Hematopoietic multipotent progenitor cell treated with erythropoietin and hydrocortisone succinate and interleukin-3 and kit ligand, for 4 days (in vitro differentiated cells): ENCODE measurements at regions not wholly inside any gene's neighbourhood (a gene's known extent, or its start where the extent isn't known, plus 50 kb on each side); places are given as distances from the start of the nearest gene placed in this dataset.
A peak's percentile ranks its signal among the peaks of the same experiment; 100 is the strongest.

ENCODE experiments used
- DNase-seq: peaks from one replicate; pipeline ENCODE4 v3.0.0-alpha.2; 2015

DNA sequence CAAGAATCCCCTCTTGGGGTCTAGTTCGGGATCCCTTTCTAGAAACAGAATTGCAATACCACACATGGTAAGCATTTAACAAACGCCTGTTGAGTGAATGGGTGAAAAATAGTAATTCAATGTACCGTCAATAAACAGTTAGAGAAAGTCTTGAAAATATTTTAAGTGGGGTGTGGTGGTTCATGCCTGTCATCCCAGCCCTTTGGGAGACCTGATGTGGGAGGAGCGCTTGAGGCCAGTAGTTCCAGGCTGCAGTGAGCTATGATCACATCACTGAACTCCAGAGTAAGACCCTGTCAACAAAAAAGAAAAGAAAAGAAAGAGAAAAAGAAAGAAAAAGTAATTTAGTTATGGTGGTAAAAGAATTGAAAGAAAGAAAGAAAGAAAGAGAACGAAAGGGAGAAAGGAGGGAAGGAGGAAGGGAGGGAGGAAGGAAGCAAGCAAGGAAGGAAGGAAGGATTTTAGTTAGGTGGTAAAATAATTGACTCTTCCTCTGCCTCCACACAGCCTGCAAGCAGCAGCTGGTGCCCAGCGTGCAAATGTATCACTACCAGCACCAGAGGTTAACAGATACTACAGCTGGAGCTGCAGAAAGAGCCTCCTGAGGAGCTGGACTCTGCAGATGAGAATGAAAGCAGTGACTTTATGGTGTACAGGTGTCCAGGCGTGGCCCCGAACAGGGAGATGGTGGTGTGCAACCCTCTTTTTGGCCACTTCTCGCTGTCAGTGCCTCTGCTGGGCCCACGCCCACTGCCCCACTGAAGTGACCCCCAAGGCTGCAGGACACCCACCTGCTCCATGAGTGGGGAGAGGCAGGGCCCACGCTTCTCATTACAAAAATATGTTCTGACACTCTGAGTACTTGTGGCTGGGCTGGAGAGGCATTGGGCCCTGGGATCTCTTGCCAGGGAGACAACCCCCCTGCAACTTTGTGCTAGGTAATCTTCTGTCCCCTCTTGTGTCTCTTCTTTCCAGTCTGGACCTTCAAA is 135.4 kb downstream of the BAMBI start:
- DNase-seq, result no peak

DNA sequence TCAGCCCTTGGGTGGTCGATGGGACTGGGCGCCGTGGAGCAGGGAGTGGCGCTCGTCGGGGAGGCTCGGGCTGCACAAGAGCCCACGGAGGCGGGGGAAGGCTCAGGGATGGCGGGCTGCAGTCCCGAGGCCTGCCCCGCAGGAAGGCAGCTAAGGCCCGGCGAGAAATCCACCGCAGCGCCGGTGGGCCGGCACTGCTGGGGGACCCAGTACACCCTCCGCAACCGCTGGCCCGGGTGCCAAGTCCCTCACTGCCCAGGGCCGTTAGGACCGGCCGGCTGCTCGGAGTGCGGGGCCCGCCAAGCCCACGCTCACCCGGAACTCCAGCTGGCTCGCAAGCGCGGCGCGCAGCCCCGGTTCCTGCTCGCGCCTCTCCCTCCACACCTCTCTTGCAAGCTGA is 138.4 kb downstream of the BAMBI start:
- DNase-seq, result no peak

DNA sequence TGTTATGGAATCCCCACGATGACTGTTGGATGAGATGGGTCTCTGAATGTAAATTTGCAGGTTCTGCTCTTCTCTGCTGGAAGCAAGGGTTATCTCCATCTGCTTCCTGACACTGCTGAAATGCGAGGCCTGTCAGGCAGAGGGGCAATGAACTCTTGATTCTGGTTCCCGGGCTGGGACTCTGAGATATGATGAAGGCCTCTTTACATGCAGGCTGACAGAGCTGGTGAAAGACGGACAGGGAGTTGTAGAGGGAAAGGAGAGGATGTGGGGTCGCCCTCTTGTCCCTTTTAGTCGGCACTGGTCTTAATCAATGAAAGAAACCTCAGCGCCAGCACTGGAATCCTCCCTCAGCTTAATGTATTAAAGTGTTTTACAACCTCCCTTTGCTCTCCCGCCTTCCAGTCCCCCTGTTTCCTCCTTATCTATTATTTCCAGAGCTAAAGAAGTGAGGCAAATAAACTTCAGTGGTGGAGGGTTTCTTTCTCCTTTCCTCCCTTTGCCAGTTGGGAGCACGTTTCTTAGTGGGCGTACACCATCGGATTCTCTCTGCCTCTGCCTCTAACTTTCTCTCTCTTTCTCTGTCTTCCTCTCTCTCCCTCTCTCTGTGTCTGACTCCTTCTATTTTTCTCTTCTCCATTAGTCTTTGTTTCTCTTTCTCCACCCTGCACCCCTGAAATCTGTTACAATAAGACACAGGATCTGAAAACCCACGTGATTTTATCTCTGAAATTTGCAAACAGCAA is 145.6 kb downstream of the BAMBI start:
- DNase-seq, result peak; percentile 42

DNA sequence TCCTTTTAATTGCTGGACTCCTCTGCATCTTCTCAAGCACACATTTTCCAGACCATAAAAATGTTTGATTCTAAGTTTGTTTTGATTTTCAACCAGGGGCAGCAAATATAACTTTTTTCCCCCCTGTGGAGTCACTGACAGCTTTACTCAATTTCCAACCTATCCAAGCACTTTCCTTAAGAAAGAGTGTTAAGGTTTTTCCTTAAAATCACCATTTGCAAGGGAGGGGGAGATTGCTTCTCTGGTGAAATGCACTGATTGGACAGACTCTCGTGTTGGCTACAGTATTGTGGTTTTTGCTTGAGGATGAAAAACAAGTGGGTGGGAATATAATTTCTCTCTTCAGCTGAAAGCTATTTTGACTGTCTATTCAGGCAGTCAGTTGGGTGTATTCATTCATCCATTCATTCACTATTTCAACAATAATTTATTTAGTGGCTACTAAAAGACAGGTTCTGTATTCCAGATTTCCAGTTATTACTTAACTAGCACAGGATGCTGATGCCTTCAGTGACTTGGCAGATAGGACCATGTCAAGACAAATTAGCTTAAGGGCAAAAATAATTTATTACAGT is 146.3 kb downstream of the BAMBI start:
- DNase-seq, result no peak

DNA sequence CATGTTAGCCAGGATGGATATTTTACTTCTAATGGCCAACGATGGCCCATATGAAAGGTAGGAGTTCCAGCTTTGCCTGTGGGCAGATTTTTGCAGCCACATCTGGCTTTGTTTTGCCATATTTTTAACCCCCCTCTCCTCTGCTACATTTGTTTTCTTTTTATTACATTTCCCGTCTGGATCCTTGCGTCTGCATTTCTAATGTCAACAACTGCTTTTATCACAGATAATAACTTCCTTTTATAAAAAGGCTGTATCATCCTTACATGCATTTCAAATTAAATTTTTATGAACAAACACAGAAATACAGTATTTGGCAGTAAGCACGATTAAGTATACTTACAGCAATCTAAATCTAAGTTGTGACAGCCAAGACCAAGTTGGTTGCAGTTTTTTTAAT is 156.0 kb downstream of the BAMBI start:
- no peak for DNase-seq

DNA sequence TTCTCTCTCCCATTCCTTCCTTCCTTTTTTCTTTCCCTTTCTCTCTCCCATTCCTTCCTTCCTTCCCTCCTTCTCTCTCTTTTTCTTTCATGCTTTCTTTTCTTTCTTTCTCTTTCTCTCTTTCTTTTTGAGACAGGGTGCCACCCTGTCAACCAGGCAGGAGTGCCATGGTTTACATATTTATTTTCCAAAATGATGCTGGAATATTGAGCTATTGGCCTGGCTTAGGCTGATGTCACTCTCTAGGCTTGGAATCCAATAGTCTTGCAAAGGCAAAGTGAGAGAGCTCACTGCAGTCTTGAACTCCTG is 159.1 kb downstream of the BAMBI start:
- DNase-seq, result no peak

DNA sequence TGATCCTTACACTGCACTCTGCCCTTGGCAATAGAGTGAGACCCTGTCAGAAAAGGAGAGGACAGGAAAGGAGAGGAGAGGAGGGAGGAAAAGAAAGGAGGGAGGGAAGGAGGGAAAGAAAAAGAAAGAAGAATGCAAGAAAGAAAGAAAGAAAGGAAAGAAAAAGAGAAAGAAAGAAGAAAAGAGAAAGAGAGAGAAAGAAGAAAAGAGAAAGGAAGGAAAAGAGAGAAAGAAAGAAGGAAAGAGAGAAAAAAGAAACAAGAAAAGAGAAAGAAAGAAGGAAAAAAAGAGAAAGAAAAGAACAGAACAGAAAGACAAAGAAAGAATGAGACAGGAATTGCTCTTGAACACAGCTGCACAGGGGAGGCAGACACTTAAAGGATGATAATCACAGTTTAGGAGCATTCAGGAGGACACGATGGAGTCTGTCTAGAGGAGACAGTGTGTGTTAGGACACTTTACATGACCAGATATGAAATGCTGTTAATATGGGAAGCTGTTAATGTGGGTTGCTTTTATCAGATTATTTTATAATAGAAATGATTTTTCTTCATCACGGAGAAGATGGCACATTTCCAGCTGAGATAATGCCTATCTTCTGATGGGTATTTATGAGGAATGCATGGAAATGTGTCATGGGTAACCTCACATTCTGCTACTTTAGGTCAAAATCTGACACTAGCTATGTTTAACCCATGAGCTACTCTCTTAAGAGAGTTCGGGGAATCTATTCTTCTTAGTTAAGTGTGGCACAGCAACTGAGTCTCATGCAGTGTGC is 160.5 kb downstream of the BAMBI start:
- DNase-seq, result no peak

DNA sequence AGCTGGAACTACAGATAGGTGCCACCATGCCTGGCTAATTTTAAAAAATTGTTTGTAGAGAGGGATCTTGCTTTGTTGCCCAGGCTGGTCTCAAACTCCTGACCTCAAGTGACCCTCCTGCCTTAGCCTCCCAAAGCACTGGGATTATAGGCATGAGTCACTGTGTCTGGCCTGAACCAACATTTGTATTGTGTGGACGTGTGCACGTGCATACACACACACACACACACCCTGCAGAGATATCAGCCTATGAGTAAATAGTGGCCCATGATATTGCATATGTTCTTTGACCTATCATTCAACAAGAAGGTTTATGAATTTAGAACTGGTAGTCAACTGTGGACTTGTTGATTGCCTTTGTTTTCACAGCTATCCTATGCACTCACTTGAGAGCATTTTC is 161.6 kb downstream of the BAMBI start:
- DNase-seq, result no peak

DNA sequence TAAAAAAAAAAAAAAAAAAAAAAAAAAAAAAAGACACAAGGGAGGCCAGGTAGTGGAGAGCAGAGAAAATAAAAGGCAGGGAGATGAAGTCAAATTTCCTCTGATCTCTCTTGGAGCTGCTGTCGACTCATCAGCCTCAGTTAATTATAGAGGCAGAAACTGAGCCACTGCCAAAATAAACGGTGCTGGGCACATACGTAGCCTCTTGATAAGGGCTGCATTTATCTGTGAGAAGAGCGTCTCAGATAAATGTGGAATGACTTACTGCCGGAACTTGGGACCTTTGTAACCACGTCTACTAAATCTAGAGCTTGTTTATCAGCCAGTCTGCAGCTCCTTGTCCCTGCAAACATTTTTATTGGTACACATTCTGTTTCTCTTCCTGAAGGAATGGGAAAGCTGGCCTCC is 162.3 kb downstream of the BAMBI start:
- DNase-seq, result peak; percentile 87

DNA sequence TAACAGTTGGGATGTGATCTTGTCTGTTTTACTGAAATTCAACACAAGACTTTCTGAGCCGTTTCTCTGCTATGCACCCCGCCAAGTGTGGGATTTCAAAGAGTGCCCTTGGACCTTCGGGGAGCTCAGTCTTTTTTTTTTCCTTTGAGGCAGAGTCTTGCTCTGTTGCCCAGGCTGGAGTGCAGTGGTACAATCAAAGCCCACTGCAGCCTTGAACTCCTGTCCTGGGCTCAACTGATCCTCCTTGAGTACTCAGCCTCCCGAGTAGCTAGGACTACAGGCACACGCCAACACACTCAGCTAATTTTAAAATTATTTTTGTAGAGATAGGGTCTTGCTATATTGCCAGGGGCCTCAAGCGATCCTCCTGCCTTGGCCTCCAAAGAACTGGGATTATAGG is 162.9 kb downstream of the BAMBI start:
- no peak for DNase-seq

DNA sequence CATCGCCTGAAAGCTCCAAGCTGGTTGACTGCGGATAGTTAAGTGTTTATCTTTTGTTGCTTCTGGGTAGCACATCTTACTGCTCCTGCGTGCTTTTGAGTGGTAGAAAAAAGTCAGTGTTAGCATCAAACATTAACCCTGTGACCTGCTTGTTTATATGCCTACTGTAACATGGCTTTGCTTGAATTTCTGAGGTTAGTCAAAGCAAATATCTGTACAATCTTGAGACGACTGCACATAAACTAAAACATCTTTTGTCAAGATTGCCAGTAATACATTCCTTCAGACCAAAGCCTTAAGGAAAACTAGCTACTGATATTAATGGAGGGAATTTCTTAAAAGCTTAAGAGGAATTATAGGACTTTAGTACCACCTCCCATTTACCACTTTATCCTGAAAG is 163.7 kb downstream of the BAMBI start:
- no peak for DNase-seq

DNA sequence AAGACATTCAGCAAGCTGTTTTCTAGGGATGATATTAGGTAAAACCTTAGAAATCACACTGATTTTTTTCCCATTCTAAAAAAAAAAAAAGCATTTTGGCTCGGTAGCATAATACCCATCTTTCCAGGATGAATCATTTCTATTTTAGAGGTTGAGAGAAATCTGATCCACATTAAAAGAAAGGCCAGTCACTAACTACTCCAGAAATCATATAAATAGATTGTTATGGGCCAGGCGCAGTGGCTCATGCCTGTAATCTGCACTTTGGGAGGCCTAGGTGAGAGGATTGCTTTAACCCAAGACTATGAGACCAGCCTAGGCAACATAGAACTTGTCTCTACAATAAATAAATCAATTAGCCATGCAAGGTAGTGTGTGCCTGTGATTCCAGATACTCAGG is 164.3 kb downstream of the BAMBI start:
- no peak for DNase-seq

DNA sequence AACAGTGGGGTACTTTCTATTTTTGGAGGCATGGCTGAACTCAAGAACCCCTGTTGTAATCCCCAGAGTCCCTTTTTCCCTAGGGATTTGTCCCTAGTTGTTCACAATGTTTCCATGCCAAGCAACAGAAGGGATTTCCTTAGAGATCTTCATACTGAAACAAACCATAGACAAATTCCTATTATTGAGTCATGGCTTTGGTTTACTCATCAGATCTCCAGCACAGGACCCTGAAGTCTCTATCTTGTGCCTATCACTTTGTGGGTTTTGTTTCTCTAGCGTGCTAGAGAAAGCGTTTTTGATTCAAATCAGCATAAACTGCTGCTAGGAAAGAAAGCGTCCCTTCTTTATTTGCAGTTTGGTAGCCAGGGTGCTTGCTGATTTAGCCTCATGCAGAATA is 165.0 kb downstream of the BAMBI start:
- DNase-seq, result no peak

DNA sequence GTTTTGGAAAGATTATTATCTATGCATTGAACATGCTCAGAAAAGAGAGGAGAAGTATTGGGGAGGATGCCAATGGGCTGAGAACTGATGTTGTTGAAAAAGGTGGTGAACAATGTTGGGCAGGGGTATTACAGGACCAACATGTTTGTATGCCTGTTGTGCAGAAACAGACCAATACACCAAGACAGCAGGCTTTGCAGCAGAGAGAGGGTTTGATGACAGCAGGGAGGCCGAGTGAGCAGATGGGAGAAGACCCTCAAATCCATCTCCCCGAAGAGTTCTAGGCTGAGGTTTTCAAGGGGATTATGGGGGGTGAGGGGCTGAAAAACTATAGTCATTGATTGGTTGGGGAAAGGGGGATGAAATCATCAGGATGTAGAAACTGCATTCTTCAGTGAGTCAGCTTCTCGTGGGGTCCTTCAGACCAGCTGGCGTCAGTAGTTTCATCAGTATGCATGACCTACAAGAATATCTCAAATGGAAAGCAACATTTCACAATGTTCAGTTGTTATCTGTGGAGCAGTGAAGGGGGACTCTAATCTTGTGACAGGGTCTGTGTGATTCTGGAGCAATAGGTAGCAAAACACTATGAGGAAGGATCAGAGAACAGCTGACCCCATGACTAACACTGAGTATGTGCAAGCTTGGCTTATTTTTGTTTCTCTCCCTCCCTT is 167.8 kb downstream of the BAMBI start:
- no peak for DNase-seq

DNA sequence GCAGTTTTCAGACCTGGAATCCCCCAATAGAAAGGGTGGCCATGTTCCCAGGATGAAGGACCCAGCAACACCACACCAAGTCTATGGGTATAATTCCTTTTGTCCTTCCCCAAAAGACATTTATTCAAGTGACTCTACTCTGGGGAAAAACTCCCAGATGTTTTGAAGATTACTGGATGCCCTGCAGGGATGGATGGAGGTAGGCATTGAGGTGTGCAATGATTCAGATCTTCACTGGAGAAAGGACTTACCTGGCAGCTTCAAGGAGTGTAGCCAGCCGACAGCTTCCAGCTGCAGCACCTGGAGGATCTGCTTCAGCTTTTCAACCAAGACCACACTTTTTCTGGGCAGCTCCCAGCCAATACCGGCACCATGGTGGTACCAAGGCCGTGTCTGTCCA is 172.0 kb downstream of the BAMBI start:
- DNase-seq, result no peak

DNA sequence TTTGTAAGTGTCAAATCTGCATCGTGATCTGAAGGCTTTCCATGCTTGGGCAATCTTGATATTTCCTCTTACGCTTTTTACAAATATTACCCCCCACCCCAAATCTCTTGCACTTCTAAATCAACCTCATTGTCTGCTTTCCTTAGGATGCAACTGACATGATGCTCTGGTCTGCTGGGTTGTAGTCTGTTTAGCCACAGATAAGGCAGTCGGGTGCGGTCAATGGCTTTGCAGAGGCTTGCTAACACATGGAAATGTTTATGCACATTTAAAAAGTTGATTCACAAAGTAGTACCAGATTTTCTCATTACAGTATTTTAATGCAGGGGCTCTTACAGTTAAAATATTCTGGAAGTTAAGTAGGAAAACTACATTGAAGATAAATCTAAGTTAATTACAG is 172.5 kb downstream of the BAMBI start:
- peak; percentile 78 for DNase-seq

DNA sequence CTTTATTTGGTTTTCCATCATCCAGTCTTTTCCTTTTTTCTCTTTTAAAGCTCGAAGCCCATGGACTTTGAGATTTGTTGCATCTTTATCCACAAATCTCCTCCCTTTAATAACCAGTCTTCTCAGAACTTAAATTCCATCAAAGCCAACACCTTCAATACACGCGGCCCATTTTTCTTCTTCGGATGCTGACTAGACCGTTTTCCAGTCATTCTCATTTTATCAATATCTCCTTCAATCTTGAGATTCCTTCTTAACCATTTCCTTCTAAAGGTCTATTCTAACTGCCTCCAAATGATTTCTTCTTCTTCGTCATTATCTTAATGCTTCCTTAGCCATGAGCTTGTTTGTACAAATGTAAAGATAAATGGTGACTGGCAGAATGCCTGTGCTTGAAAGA is 173.5 kb downstream of the BAMBI start:
- peak; percentile 48 for DNase-seq

DNA sequence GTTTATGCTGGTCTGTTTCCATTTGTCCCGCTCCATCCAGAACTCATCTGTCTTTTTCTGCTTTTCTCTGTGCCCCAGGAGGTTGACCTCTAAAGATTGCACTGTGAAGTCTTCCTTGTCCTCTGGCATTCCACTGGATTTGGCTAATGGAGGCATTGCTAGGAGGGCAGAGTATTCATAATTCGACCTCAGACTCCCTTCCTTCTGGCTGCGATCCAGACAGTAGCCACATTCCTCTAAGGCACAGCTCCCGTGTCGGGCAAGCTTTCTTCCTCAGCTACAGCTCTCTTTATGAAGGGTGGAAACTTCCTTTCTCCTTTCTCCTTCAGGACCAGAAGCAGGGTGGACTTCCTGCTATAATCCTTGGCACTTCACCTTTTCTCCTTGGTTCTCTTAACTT is 175.9 kb downstream of the BAMBI start:
- no peak for DNase-seq

DNA sequence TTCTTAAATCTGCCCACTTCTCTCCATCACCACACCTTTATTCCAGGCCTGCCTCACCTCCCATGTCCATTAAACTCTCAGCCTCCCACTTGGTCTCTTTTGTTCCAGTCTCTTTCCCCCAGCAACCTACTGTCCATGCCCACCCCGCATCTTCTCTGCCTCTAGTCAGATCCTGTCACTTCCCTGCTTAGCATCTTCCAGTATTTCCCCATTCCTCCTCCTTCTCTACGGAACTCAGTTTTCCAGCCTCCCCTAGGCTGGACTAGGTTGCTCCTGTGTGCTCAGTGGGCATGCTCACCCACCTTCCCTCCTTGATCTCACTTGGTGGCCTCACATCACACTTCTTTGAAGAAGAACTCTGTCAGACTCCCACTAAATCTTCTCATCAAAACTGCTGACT is 179.8 kb downstream of the BAMBI start:
- DNase-seq, result no peak

DNA sequence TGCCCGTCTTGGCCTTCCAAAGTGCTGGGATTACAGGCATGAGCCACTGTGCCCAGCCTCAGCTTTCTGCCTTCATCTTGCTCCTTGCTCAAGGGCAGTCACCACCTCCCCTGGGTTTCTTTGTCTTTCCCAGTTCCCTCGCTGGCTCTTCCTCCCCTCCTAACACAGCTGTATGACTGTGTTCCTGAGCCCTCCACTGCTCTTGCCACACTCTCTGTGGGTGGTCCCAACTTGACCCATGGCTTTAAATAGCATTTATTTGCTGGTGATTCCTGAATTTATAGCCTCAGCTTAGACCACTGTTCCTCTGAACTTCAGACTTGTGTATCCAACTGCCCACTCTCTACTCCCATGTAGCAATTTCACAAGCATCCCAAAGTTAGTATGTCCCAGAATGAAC is 181.3 kb downstream of the BAMBI start:
- no peak for DNase-seq

DNA sequence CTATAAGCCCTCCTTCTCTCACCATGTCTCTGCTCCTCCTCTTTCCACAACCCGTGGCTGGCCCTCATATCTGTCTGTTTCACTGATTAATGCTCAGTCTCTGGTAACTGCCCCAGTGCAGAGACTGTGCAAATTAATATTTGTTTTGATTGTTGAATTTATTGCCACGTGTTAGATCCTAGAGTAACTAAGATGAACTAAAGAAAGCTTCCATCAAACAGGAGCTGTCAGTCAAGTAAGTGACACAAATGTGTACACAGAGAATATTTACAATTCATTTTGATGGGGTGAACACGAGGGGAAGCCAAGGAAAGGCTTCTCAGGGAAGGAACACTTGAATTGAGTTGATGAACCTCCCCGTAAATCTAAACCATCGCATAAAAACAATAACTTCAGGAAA is 182.5 kb downstream of the BAMBI start:
- no peak for DNase-seq

DNA sequence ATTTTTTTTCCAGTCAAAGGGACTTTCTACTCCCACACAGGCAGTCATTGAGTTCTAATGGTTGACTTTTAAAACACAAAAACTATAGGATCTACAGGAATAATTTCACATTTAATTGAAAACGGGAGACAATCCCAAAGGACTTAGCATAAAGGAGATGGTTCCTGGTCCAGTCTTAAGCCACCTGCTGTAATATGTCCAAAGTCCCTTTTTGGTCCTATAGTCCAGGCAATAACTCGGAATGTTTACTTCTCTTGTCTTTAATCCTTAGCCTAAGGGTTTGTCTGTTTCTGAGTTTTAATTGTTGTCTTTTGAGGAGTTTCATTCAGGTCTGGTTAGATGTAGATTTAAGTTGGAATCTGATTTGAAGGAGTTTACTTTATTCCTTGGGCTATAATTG is 184.9 kb downstream of the BAMBI start:
- no peak for DNase-seq
